ENCODE measurements at regions not wholly inside any gene's neighbourhood (a gene's known extent, or its start where the extent isn't known, plus 50 kb on each side); places are given as distances from the start of the nearest gene placed in this dataset.
A peak's percentile ranks its signal among the peaks of the same experiment; 100 is the strongest.
"Not testable (repeated sequence)": the region's sequence is repeated elsewhere in the genome, so short reads cannot be mapped to it uniquely, and the experiment has no call there.

- not testable (repeated sequence) for H3K4me3 ChIP-seq (ENCODE audit: low read length); H3K36me3 ChIP-seq (ENCODE audit: insufficient read depth, low read length); H3K27me3 ChIP-seq (ENCODE audit: insufficient read depth, low read length); H3K4me1 ChIP-seq (ENCODE audit: insufficient read depth, low read length); H3K9me3 ChIP-seq (ENCODE audit: low read length); H2AFZ ChIP-seq (ENCODE audit: low read depth, low read length)
Observed at GRCh38 chr21:5117666-5118295, 5403.6 kb upstream of the TPTE start.

DNA sequence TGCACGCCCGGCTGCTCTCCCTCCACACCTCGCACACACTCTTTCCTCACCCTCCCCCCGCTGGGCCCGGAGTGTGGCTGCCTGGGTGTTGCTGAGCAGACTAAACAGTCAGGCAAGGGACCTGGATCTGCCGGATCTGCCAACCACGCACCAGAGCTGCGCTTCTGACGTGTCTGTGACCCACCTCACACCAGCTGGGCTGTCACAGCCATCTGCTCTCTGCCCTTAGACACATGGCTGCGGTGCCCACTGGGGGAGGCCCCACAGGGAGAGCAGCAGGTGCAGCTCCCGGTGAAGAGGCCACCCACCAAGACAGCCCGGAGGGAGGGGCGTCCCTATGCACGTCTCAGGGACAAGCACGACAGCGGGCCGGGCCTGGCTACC lies 5403.1 kb upstream of the TPTE start:
- not testable (repeated sequence) for H3K4me3 ChIP-seq (ENCODE audit: low read length); H2AFZ ChIP-seq (ENCODE audit: low read depth, low read length); H3K36me3 ChIP-seq (ENCODE audit: insufficient read depth, low read length); H3K4me1 ChIP-seq (ENCODE audit: insufficient read depth, low read length); H3K9me3 ChIP-seq (ENCODE audit: low read length); H3K27me3 ChIP-seq (ENCODE audit: insufficient read depth, low read length)

DNA sequence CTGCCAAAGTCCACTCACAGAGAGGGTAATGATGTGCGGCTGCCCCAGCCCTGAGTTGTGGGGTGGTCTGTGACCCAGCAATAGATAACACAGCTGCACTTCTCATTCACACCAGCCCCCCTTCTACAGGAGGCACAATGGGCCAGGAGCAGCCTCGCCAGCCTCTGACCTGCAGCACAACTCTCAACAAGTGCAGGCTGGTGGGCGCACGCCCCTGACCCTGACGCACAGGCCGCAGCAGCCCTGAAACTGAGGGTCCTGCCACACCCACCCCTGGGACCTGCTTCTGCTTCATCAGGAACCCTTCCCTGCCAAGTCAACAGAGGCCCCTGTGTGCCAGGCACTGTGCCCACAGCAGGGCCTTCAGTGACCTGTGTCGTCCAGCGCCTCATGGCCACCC lies 5402.2 kb upstream of the TPTE start:
- H2AFZ ChIP-seq (ENCODE audit: low read depth, low read length); H3K4me1 ChIP-seq (ENCODE audit: insufficient read depth, low read length); H3K9me3 ChIP-seq (ENCODE audit: low read length); H3K4me3 ChIP-seq (ENCODE audit: low read length); H3K27me3 ChIP-seq (ENCODE audit: insufficient read depth, low read length); H3K36me3 ChIP-seq (ENCODE audit: insufficient read depth, low read length): not testable (repeated sequence)

DNA sequence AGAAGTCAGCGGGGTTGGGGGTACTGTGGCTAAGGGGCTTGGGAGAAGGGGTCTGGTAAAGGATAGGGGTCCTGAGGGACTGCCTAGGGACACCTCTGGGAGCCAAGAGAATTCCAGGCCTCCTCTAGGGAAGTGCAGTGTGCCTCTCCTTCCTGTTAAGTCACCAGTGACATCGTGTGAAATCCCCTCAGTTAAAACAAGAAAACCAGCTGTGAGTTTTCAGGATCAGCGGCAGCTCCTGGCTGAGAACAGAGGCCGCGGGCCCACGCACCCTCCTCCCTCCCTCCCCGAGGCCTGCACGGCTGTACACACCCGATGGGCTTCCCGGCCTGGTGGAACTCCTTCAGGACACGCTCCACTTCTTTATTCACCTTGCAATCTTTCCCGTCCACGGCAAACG lies 5400.0 kb upstream of the TPTE start:
- H3K4me3 ChIP-seq (ENCODE audit: low read length); H3K4me1 ChIP-seq (ENCODE audit: insufficient read depth, low read length); H2AFZ ChIP-seq (ENCODE audit: low read depth, low read length): not testable (repeated sequence)

DNA sequence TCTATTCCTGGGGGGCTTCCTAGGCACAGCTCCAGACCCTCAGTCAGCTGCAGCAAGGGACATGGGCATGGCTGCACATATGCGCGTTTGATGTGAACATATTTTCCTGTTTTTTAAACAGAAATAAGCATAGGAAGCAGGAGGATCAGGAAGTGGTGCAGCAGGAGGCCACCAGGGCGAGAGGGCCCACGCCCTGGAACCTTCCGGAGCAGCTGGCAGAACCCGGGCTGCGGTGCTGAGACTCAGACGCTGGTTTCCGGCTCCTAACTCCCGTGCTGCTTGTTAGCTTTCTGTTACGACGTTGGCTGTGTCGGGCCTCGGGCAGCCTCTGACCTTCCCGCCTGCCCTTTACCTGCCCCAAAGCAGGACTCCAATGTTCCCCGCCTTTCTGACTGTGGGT lies 5399.5 kb upstream of the TPTE start:
- not testable (repeated sequence) for H2AFZ ChIP-seq (ENCODE audit: low read depth, low read length); H3K27me3 ChIP-seq (ENCODE audit: insufficient read depth, low read length); H3K36me3 ChIP-seq (ENCODE audit: insufficient read depth, low read length); H3K4me3 ChIP-seq (ENCODE audit: low read length); H3K9me3 ChIP-seq (ENCODE audit: low read length); H3K4me1 ChIP-seq (ENCODE audit: insufficient read depth, low read length)

More for the DNA sequence above, 5400.0 kb upstream of the TPTE start:
- not testable (repeated sequence) for H3K9me3 ChIP-seq (ENCODE audit: low read length); H3K27me3 ChIP-seq (ENCODE audit: insufficient read depth, low read length); H3K36me3 ChIP-seq (ENCODE audit: insufficient read depth, low read length)

DNA sequence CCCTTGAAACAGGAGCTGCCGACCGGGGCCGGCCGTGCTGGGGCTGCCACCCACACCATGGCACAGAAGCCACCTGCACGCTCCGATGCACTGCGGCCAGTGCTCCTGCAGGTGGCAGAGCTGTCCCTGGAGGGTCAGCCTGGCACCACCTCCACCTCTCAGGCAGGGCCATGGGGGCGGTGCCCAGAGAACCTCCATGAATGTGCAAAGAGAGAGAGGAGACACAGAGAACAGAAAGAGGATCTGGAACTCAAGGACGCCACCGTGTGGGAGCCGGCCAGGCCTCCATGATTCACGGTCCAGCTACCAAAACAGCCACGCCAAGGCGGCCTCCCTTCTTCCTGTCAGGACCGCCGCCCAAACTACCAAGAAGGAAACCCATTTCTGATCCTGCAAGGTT lies 5397.7 kb upstream of the TPTE start:
- H3K36me3 ChIP-seq (ENCODE audit: insufficient read depth, low read length); H3K27me3 ChIP-seq (ENCODE audit: insufficient read depth, low read length); H3K9me3 ChIP-seq (ENCODE audit: low read length); H3K4me3 ChIP-seq (ENCODE audit: low read length); H3K4me1 ChIP-seq (ENCODE audit: insufficient read depth, low read length); H2AFZ ChIP-seq (ENCODE audit: low read depth, low read length): not testable (repeated sequence)

GRCh38 chr21:5128261-5128660 lies 5393.1 kb upstream of the TPTE start:
- not testable (repeated sequence) for H3K27me3 ChIP-seq (ENCODE audit: insufficient read depth, low read length); H3K36me3 ChIP-seq (ENCODE audit: insufficient read depth, low read length); H2AFZ ChIP-seq (ENCODE audit: low read depth, low read length); H3K4me1 ChIP-seq (ENCODE audit: insufficient read depth, low read length); H3K9me3 ChIP-seq (ENCODE audit: low read length)
- H3K4me3 ChIP-seq (ENCODE audit: low read length) = peak overlapping the region; percentile 47

DNA sequence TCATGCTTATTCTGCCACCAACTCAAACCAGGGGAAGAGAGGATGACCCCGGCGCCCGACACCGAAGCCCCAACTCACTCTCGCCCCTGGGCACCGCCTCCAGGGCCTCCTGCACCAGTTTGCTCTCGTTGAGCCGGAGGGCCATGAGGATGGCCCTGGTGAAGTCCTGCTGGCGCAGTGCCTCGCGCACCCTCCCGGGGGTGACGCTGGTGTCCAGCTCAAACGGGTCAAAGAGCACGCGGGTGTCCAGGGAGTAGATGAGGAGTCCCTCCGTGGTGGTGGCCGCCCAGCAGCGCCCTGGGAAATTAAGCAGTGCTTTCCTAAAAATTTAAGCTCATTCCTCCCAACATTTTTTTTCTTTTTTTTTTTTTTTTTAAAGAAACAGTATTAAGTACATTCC lies 5387.6 kb upstream of the TPTE start:
- H3K4me1 ChIP-seq (ENCODE audit: insufficient read depth, low read length); H3K4me3 ChIP-seq (ENCODE audit: low read length); H2AFZ ChIP-seq (ENCODE audit: low read depth, low read length); H3K9me3 ChIP-seq (ENCODE audit: low read length); H3K36me3 ChIP-seq (ENCODE audit: insufficient read depth, low read length); H3K27me3 ChIP-seq (ENCODE audit: insufficient read depth, low read length): not testable (repeated sequence)

DNA sequence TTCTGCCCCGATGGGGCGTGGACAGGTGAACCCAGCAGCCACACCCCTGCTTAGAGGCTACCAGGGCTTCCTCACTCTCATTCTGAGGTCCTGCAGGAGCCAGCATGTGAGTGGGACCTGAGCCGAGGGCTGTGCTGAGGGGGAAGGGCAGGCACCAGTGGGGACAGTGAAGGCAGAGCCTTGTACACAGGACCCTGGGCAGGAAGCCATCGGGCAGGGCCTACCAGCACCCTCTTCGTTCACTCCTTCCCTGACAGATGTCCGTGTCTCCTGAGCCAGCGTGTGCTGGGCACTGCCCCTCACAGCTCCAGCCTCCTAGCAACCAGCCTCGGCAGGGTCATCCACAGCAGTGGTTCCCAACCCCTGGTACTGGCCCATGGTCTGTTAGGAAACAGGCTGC lies 5385.0 kb upstream of the TPTE start:
- H3K27me3 ChIP-seq (ENCODE audit: insufficient read depth, low read length); H3K36me3 ChIP-seq (ENCODE audit: insufficient read depth, low read length); H3K9me3 ChIP-seq (ENCODE audit: low read length); H3K4me1 ChIP-seq (ENCODE audit: insufficient read depth, low read length); H2AFZ ChIP-seq (ENCODE audit: low read depth, low read length); H3K4me3 ChIP-seq (ENCODE audit: low read length): not testable (repeated sequence)

- not testable (repeated sequence) for H3K36me3 ChIP-seq (ENCODE audit: insufficient read depth, low read length); H3K4me3 ChIP-seq (ENCODE audit: low read length); H3K4me1 ChIP-seq (ENCODE audit: insufficient read depth, low read length); H3K9me3 ChIP-seq (ENCODE audit: low read length); H3K27me3 ChIP-seq (ENCODE audit: insufficient read depth, low read length); H2AFZ ChIP-seq (ENCODE audit: low read depth, low read length)
Observed at GRCh38 chr21:5137006-5137405, 5384.4 kb upstream of the TPTE start.

DNA sequence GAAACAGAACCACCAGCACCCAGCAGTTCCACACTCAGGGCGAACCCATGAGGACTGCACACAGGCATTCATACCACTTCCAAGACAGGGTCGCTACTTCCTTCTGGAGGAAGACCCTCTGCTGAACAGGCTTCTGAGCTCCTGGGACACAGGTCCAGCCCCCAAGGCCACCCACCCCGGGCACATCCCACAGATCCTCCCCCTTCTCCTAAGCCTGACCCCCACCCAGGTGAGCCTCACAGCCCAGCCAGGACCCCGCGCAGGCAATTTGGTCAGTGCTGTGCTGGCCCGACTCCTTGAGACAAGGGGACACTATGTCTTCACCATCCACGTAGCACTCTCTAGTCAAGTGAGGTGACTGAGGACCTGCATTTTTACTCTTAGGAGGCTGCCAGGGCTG lies 5382.7 kb upstream of the TPTE start:
- not testable (repeated sequence) for H2AFZ ChIP-seq (ENCODE audit: low read depth, low read length); H3K4me1 ChIP-seq (ENCODE audit: insufficient read depth, low read length); H3K27me3 ChIP-seq (ENCODE audit: insufficient read depth, low read length); H3K9me3 ChIP-seq (ENCODE audit: low read length); H3K36me3 ChIP-seq (ENCODE audit: insufficient read depth, low read length); H3K4me3 ChIP-seq (ENCODE audit: low read length)

DNA sequence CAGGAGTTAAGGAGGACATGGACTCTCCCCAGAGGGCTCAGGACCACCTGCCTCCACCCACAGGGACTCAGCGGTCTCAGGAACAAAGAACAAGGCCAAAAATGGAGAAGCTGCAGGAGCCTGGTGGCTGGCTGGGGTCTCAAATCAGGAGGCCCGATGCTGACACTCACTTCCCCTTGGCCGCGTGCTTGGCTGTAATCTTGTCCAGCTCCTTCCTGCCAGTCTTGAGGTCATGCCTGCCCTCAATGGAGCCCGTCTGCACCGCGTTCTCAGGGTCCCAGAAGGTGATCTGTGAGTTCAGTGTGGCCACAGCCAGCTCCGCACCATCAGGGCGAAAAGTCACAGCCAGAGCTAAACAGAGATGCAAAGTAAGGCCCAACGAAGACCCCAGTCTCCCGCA lies 5381.9 kb upstream of the TPTE start:
- H3K4me3 ChIP-seq (ENCODE audit: low read length); H3K27me3 ChIP-seq (ENCODE audit: insufficient read depth, low read length); H3K9me3 ChIP-seq (ENCODE audit: low read length); H3K4me1 ChIP-seq (ENCODE audit: insufficient read depth, low read length); H2AFZ ChIP-seq (ENCODE audit: low read depth, low read length); H3K36me3 ChIP-seq (ENCODE audit: insufficient read depth, low read length): not testable (repeated sequence)

GRCh38 chr21:5143011-5143410 lies 5378.4 kb upstream of the TPTE start:
- H3K36me3 ChIP-seq (ENCODE audit: insufficient read depth, low read length); H3K27me3 ChIP-seq (ENCODE audit: insufficient read depth, low read length); H3K4me1 ChIP-seq (ENCODE audit: insufficient read depth, low read length); H3K9me3 ChIP-seq (ENCODE audit: low read length); H3K4me3 ChIP-seq (ENCODE audit: low read length); H2AFZ ChIP-seq (ENCODE audit: low read depth, low read length): not testable (repeated sequence)

- H3K36me3 ChIP-seq (ENCODE audit: insufficient read depth, low read length); H3K27me3 ChIP-seq (ENCODE audit: insufficient read depth, low read length); H2AFZ ChIP-seq (ENCODE audit: low read depth, low read length): not testable (repeated sequence)
Observed at GRCh38 chr21:5144731-5145130, 5376.7 kb upstream of the TPTE start.

DNA sequence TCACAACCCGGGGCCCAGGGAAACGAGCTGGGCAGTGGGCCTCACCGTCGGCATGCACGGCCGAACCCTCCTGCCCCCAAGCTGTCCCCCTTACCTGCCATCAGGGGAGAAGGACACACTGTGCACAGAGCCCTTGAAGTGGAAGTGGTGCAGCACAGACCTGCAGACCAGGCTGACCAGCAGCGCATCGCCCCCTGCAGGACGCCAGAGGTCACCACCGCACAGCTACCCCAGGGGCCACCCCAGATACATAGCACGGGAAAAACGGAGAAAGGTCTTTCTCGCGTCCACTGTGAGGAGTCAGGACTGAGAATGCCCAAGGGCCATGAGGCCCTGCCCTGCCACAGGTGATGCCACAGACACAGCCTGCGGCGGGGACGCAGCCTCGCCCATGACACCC lies 5373.7 kb upstream of the TPTE start:
- H3K4me3 ChIP-seq (ENCODE audit: low read length); H3K27me3 ChIP-seq (ENCODE audit: insufficient read depth, low read length); H2AFZ ChIP-seq (ENCODE audit: low read depth, low read length); H3K36me3 ChIP-seq (ENCODE audit: insufficient read depth, low read length); H3K9me3 ChIP-seq (ENCODE audit: low read length); H3K4me1 ChIP-seq (ENCODE audit: insufficient read depth, low read length): not testable (repeated sequence)

More at GRCh38 chr21:5144731-5145130, 5376.7 kb upstream of the TPTE start:
- not testable (repeated sequence) for H3K4me3 ChIP-seq (ENCODE audit: low read length); H3K9me3 ChIP-seq (ENCODE audit: low read length); H3K4me1 ChIP-seq (ENCODE audit: insufficient read depth, low read length)
